GM19351 (cell line): ENCODE measurements at regions not wholly inside any gene's neighbourhood (a gene's known extent, or its start where the extent isn't known, plus 50 kb on each side); places are given as distances from the start of the nearest gene placed in this dataset.

Experiments used
- ATAC-seq: cut with Tn5 transposase; IDR thresholded peaks from one replicate; pipeline ENCODE4 v1.9.1; 2021; ENCODE audit warnings: mild to moderate bottlenecking, moderate library complexity; ENCODE audit not compliant: unreplicated experiment

DNA sequence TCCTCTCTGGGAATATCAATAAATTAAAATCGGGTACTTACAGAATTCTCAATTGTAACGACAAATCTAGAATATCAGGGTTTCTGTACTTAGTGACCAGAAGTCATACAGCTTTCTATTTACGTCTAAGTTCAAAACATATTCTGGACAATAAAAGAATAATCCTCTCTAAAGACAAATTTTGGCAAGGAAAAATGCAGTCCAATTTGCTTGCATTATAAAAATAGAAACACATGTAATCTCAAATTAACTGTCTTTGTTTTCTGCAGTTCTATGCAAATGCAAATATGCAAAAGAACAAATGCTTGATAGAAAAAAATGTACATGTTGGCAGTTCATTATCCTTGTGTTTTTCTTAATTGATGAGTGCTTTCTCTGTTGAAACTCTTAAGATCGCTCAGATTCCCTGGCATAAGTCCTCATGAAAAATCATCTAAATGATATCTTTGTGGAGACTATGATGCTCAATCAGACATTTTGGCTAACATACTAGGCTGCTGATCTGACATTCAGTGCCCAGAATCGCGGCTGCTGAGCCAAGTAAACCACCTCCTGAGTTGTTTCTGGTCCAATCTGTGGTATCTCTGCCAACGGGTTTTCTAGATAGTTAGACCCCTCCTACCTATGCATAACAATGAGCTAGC lies 990.1 kb upstream of the C9orf72 start:
- no peak for ATAC-seq

DNA sequence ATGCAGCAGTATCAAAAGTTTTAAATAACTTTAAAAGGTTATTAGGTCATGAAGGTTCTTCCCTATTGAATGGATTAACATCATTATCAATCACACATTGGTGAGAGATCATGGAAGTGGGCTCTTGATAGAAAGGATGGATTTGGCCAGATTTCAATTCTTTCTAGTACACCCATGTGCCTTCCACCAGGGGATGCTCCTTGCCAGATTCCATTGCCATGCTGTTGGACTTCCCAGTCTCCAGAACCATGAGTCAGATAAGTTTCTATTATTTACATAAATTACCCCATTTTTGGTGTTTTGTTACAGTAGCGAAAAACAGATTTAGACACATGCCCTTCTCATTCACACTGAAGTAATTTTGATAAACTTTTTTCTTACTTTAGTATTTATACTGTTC lies 1010.6 kb upstream of the C9orf72 start:
- no peak for ATAC-seq

DNA sequence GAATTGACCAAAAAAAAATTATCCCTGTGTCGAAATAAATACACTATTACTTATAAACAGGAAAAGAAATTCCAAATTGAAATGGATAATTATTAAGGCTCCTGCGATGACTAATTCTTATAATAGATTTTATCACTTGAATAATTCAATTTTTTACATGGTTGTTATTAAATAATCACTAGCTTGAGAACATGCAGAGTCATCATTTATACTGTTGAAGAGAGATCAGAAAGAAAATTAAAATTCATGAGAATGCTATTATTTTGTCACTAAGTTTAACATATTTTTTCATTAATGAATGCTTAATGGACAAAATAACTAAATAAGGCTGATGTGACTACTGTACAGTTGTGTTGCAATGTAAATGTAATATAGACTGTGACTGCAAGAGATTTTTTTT lies 1011.3 kb upstream of the C9orf72 start:
- ATAC-seq: no peak

DNA sequence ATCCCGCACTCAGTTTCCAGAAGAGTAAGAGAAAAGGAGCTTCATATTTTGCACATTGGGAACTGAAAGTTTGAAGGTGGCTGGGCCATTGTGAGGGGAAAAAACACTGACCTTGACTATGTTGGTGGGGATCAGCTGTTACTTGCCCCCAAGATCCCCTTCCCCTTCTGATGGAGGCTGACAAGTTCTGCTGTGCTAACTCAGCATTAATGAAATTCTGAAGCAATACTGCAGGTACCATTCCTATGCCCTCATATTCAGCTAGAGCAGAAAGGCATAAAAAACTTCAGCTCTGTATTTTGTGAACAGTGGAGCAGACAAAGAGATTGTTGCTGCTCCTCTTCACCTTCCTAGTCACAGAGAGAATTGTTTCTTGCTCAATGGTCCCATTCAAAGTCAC lies 1013.8 kb upstream of the C9orf72 start:
- no peak for ATAC-seq

DNA sequence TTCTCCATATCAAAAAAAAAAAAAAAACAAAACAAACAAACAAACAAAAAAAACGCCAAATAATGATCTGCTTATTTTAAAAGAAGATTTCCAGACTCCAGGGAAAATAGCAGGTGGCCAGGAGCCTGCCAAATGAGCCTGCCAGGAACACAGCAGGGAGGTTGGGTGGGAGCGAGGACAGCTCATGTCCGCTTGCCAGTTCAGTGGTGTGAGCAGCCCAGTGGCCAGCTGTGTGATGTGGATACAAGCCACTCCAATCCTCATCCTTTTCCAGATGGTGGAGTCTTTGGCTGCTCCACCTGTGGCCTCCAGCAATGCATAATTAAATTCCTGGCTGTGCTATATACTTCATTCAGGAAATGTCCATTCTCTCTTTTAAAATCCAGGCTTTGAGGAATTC lies 1025.1 kb upstream of the C9orf72 start:
- no peak for ATAC-seq

DNA sequence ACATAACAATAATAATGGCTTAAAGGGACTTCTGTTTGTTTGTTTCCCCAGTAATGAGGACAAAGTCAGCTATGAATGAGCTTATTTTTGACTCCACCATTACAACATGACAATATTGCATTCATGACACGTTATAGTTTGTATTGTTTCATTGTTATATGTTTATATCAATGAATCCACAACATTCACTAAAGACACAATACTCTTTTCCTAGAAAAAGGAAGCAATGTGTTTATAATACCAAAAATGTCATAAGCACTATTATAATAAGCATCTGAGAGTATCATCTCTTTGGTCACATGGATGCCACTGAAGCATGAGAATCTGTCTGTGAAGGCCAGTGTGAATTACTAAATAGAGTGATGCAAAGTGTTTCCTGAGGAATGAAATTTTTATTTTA lies 1026.9 kb upstream of the C9orf72 start:
- no peak for ATAC-seq

DNA sequence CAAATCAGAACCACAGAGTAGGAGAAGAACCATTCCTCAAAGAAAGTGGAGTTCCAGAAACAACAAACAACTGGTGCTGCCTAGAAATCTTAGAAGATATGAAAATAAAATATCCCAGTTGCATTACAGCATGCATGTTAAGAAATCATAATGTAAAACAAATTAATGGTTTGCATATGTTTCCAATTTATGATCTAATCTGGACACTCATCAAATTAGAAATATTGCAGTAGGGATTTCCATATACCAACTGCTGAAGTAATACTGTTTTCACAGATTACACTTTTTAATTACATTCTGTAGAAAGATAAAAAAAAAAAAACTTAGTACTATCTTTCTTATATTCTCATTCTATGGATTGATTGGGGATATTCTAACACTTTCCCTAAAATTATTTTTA lies 1034.6 kb upstream of the C9orf72 start:
- no peak for ATAC-seq

DNA sequence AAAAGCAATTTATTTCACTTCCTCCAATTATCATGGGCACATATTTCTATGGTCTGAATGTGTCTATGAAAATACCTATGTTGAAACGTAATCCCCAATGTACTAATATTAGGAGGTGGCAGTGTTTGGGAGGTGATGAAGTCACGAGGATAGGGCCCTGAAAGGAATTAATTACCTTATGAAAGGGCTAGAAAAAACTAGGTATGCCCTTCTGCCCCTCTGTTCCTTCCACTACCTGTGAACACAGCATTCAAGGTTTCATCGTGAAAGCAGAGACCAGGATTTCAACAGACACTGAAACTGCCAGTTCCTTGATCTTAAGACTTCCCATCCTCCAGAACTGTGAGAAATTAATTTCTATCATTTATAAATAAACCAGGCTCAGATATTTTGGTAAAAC lies 1037.1 kb upstream of the C9orf72 start:
- ATAC-seq: no peak

DNA sequence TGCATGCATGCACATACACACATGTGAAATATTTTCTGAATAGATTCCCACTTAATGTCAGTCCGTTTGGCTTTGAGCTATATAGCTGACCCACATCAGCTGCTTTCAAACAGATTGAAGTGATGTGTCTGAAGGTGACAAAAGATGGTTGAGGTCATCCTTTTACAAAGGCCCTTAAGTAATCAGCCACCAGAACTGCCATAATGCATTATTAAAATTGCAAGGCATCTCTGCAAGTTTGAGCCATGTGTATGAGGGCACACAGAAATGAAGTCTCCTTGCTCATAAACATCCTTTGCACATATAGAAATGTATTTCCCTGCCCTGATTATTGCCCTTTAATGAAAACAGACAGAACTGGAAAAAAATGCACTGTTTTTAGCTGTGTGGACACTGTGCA lies 1043.0 kb upstream of the C9orf72 start:
- ATAC-seq: no peak

DNA sequence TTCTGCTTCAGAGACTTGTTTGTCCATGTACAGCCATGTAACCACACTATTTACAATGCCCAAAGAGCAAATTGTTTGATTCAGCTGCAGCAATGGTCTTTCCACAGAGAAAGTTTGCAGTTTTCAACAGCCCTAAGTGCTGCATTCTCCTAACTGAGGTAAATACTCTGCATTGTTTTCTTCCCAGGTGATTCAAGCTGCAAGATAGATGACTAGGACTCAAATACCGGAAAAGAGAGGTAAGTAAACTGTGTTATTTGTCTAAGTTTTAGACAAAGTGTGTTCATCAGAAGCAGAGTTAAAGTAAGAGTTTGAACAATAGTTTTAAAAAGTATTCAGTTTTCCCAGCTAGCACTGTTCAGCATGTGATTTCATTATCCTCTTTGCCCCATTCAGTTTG lies 1046.7 kb upstream of the C9orf72 start:
- no peak for ATAC-seq

DNA sequence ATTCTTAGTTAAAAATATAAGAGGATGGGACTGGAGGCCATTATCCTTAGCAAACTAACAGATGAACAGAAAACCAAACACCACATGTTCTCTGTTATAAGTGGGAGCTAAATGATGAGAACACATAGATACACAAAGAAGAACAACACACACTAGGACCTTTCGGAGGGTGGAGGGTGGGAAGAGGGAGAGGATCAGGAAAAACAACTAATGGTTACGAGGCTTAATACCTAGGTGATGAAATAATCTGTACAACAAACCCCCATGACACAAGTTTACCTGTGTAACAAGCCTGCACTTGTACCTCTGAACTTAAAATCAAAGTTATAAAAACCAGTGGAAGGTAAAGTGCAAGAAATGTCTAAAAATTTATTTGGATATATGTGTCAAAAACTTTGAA lies 1047.4 kb upstream of the C9orf72 start:
- ATAC-seq: no peak

DNA sequence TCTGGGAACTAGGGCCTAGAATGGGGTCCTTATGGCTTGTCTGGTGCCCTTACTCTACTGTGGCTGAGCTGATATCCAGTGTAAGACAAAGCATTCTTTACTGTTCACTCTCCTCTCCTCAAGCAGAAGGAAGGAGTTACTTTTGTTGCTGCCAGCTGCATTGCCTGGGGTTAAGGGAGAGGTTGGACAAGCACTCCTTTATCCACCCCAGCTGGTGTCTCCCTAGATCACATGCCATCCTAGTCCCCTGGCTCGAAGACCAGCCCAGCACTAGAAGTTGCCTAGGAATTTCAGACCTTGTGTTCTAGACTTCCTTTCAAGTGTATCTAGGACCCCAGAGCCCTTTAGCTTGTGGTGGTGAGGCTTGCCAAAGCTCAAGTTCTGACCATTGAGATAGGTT lies 1051.5 kb upstream of the C9orf72 start:
- no peak for ATAC-seq

DNA sequence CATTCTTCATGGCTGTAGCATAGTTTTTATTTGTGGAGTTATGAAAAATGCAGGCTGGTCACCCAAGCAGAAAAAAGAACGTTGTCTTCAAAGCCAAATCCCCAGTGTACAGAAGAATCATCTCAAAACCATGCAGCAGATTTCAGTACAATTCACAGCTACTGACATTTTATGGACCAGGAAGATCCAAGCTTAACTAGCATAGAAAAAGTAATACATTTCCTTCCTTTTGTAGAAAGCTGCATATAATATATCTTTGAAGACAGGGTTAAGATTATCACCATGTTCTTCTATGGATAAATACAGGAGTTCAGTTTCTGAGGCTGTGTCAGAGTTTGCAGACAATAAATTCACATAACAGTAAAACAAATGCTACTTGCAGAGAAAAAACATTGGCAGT lies 1054.8 kb upstream of the C9orf72 start:
- no peak for ATAC-seq

DNA sequence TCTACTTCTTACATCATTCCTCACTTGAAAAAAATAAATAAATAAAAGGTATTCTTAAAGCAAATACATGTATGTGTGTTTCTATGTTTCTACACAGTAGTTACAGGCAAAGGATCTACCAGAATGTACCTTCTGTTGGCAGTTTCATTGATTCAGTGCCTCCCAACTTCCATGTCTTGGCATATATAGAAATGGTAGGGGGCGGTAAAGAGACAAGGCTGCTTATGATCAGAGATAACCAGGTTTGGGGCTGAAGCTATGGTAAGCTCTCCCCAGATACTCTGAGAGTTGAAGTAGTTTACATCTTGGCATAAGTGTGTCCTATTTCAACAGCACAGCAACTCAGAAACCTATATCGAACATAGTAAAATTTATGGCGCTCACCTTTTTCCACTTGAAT lies 1075.4 kb upstream of the C9orf72 start:
- no peak for ATAC-seq

DNA sequence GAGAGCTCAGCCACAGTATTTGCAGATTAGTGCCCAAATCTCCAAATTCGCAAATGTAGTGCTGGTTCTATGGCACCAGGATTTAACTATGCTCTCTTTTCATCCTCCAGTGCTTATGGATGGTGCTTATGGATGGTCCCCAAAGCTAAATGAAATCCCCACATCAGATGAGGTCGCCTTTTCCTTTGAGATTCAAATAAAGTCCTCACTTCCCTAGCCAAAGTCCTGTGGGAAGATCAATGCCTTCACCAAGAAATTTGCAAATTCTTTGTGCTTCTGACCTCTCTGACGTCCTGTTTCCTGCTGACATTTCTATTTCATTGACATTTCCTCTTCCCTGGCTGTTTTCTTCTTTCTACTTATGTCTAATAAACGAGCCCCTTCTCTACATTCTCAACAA lies 1077.0 kb upstream of the C9orf72 start:
- no peak for ATAC-seq

DNA sequence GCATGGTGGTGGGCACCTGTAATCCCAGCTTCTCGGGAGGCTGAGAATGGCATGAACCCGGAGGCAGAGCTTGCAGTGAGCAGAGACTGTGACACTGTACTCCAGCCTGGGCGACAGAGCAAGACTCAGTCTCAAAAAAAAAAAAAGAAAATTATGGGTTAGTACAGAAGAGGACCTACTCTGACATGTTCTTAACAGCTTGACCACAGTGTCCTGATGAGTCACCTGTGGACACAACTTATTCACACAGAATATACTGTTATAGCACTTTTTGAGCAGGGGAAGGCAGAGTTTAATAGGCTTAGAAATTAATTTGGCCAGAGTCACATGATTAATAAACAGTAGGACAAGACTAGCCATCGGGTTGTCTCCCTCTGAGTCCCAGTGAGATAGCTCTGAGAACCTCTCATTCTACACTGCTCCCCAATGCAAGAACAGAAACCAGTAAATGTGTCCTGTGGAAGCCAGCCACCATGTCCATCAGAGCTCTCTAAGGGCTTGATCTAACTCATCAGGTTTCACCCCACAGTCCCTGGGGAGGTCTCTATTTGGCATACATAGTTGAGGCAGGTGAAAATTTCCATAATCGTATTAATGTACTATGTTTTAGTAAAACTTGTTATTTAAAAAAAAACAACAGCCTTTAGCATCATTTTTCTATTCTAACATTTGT lies 1077.9 kb upstream of the C9orf72 start:
- no peak for ATAC-seq

DNA sequence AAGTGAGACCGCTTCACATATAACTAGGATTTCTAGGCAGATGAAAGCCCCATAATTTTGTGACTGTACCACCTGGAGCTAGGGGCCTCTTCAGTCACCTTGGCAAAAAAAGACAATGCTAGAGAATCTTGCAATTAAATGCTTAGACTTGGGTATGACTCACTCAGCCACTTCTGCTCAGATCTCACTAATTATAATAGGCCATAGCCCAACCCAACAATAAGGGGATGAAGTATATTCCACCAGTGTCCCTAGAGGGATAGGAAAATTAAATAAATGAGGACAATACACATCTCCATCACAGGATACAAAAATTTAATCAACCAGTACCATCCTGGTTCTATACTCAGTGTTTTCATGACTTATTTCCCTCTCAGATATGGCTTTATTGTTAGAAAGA lies 1079.9 kb upstream of the C9orf72 start:
- no peak for ATAC-seq

DNA sequence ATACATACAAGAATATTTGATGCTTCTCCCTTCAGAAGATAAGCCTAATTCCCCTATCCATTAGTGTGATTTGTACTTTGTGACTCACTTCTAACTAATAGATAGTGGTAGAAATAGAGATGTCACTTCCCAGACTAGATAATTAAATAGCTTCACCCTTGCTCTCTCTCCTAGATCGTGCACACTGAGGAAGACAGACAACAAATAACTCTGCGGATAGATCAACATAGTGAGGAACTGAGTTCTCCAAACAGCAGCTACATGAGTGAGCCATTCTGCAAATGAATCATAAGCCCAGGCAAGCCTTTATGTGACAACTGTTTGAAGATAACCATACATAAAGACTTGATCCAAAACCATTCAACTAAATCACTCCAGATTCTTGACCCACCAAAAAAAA lies 1083.4 kb upstream of the C9orf72 start:
- ATAC-seq: no peak

DNA sequence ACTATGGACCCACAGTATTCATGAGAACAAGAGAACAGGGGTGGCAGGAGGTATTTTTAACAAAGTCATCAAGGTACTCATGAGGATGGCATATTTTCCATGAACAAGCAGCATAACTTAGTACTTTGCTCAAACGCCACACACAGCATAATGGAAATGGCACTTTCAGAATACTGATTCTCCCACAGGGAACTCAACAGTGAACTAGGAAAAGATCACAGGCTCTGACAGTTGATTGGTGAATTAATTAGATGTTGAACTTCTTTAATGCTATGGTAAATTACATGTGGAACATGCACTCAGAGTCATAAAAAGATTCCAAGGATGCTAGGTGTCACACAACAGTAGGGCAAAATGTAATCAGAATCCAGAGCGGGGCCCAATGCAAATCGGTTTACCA lies 1088.6 kb upstream of the C9orf72 start:
- ATAC-seq: no peak

DNA sequence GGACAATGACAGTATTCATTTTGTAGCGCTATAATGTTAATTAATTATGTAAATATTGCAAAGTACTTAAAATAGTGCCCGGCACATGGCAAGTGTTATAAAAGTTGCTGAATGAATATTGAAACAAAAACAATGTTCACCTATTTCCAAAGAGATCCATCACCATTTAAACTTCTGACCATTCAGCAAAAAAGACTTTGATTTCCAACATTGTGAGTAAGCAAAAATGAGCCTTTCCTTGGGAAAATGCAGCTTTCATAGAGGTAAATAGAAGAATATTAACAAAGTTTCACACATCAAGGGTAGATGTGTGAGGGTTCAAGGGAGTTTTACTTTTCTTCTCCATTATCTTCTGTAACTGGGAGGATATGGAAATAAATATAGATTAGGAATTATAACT lies 1089.4 kb upstream of the C9orf72 start:
- ATAC-seq: no peak

DNA sequence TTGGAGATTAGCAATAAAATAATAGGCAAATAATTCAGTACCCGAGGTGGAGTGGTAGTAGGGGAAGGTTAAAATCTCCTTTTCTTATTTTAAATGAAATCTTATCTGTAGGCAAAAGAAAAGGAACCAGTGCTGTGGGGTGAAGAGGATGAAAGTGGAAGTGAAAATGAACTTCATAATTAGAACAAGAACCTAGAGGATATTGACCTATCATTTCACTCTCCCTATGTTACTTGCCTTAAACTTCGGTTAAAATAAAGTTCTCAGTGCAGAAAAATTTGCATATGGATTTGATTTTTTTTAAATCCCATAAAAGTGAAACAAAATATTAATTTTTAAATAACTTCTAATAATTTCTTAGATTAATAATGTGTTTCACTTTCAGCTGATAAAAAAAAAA lies 1094.9 kb upstream of the C9orf72 start:
- ATAC-seq: peak; percentile 72

DNA sequence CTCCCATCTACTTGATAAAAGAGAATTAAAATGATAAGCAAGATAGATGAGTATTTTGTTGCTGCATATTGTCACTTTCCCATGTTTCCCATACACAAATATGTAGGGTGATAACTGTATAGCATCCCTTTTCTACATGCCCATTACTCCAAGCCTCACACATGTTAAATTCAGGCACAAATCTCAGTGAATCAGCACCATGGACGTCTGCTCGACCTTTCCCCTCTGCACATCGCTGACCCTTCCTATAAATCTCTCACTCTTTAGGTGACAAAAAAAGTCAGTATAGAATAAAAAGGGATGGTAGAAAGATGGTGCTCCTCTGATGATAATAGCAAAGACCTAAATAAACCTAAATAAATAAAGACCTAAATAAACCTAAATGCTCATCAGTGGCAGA lies 1097.7 kb upstream of the C9orf72 start:
- ATAC-seq: no peak

DNA sequence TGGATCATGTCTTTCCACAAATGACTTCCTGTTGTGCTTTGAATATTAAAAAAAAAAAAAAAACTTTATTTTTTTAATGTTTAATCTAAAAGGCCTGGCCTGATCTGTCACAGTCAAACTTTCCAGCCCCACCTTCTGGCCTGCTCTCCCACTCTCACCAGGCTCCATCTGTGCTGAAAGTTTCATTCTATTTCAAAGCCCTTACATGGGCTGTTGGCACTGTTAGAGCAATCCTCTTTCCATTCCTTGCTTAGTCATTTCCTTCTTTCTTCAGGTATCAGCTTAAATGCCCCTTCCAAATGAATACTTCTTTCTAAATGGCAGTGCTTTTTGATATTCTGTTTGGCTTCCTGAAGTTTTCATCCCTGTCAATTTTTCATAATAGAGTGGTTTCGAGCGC lies 1104.8 kb upstream of the C9orf72 start:
- ATAC-seq: no peak
